ENCODE measurements at regions not wholly inside any gene's neighbourhood (a gene's known extent, or its start where the extent isn't known, plus 50 kb on each side); places are given as distances from the start of the nearest gene placed in this dataset.

- TF ChIP-seq CTCF (IDR thresholded peaks at IDR 0.05; ENCODE audit: low read depth, low read length) (no peak), POLR2A (IDR thresholded peaks at IDR 0.05; ENCODE audit: extremely low read depth, insufficient read length) (no peak), MYC (IDR thresholded peaks at IDR 0.05; ENCODE audit: low read depth, low read length) (no peak)
Observed at GRCh38 chr3:26196781-26197180, 406.9 kb downstream of the OXSM start.
